Prostate gland (tissue), 2 donors: ENCODE measurements at regions not wholly inside any gene's neighbourhood (a gene's known extent, or its start where the extent isn't known, plus 50 kb on each side); places are given as distances from the start of the nearest gene placed in this dataset.

Experiments used
- DNase-seq: peaks from one replicate; pipeline ENCODE4 v3.0.0-alpha.2; 2019; ENCODE audit warnings: low spot score
- H3K27ac ChIP-seq, 2 donors: fragments of 200-600 bp; sonication (generic); 2 replicates each; pipeline ENCODE4 v1.5.1; 2017 to 2019
- H3K27me3 ChIP-seq: fragments of 200-600 bp; sonication (generic); replicated peaks from 2 replicates; pipeline ENCODE4 v1.5.1; 2019; ENCODE audit not compliant: insufficient read depth
- H3K36me3 ChIP-seq, 2 donors: fragments of 200-600 bp; sonication (generic); 1 replicate in 1 of 2; 2 replicates in 1 of 2; pipeline versions ENCODE4 v1.5.1 to v1.8.1; 2017 to 2019
- H3K4me1 ChIP-seq: fragments of 200-600 bp; sonication (generic); replicated peaks from 2 replicates; pipeline ENCODE4 v1.5.1; 2019
- H3K4me3 ChIP-seq, 2 donors: fragments of 200-600 bp; sonication (generic); 2 replicates each; pipeline ENCODE4 v1.5.1; 2017 to 2019
- H3K9me3 ChIP-seq: fragments of 200-600 bp; sonication (generic); 2 replicates; pipeline ENCODE4 v1.5.1; 2017
- POLR2A ChIP-seq: fragments of 450-650 bp; IDR thresholded peaks from one replicate; pipeline ENCODE4 v1.6.1; 2016; ENCODE audit warnings: antibody characterized with exemption, mild to moderate bottlenecking
- POLR2AphosphoS5 ChIP-seq: sonication (generic); formaldehyde crosslinking; IDR thresholded peaks from one replicate; pipeline ENCODE4 v1.6.1; 2017; ENCODE audit warnings: antibody characterized with exemption
- WGBS: methylation state at CpG from one replicate; pipeline ENCODE4 v1.1.5; 2018; 5-methylcytosine and 5-hydroxymethylcytosine counted together
- intact Hi-C: fragments of 100-400 bp; cut with DNase I; formaldehyde crosslinking; loops from one replicate; pipeline ENCODE4 v1.14.2; 2022
- TF ChIP-seq, protein P1 (sequence below), 4 experiments: fragments of 200-600 bp in 2 of 4; fragments of 450-650 bp in 2 of 4; sonication (generic) in 2 of 4; IDR thresholded peaks; 1 replicate in 3 of 4; 2 replicates in 1 of 4; pipeline ENCODE4 v1.5.1; 2016 to 2019; ENCODE audit warnings: antibody characterized with exemption in 4 of 4, mild to moderate bottlenecking in 2 of 4, moderate library complexity in 2 of 4

DNA sequence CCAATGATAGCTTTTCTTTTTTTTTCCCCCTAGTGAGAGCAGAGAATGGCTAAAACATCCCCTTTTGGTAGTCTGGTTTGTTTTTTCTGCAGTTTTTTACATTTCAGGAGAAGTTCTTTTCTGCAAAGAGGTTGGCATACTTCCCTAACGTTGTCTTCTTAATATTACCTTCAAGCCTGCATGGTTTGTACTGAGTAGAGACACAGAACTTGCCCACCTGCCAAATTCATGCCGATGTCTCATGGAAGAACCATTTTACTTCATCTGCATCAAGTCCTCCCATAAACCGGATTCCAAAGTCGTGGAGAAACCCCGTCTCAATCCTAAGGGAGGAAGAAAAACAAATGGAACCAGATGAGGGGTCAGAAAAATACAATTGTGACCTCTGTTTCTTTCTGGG lies 89.7 kb downstream of the SHOX start:
- H3K27ac ChIP-seq, result no peak overlapping the region
- intact Hi-C loops, result no loop called here
- H3K27me3 ChIP-seq, result no peaks in the 10 kb centered on the region
- TF ChIP-seq POLR2A, result no peak
- TF ChIP-seq, protein P1, sequence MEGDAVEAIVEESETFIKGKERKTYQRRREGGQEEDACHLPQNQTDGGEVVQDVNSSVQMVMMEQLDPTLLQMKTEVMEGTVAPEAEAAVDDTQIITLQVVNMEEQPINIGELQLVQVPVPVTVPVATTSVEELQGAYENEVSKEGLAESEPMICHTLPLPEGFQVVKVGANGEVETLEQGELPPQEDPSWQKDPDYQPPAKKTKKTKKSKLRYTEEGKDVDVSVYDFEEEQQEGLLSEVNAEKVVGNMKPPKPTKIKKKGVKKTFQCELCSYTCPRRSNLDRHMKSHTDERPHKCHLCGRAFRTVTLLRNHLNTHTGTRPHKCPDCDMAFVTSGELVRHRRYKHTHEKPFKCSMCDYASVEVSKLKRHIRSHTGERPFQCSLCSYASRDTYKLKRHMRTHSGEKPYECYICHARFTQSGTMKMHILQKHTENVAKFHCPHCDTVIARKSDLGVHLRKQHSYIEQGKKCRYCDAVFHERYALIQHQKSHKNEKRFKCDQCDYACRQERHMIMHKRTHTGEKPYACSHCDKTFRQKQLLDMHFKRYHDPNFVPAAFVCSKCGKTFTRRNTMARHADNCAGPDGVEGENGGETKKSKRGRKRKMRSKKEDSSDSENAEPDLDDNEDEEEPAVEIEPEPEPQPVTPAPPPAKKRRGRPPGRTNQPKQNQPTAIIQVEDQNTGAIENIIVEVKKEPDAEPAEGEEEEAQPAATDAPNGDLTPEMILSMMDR (IDR thresholded peaks at IDR 0.05), result no peak
- TF ChIP-seq POLR2AphosphoS5, result no peak
- DNase-seq, result no peak
- WGBS, result 18% methylated on average over 5 of the region's 5 CpGs
- H3K9me3 ChIP-seq, result no peaks in the 10 kb centered on the region
- H3K4me3 ChIP-seq, result no peak overlapping the region
- H3K36me3 ChIP-seq, result no peaks in the 10 kb centered on the region
- no peaks in the 10 kb centered on the region for H3K4me1 ChIP-seq

- TF ChIP-seq, protein P1 (IDR thresholded peaks at IDR 0.05), result no peak
- TF ChIP-seq POLR2AphosphoS5, result no peak
- TF ChIP-seq POLR2A, result no peak
- no peak for DNase-seq
- Histone ChIP-seq H3K27me3 (no peaks in the 10 kb centered on the region), H3K36me3 (no peaks in the 10 kb centered on the region), H3K9me3 (no peaks in the 10 kb centered on the region), H3K4me3 (no peak overlapping the region), H3K27ac (no peak overlapping the region), H3K4me1 (no peaks in the 10 kb centered on the region)
- intact Hi-C loops, result no loop called here
- 61% methylated on average over 3 of the region's 3 CpGs for WGBS
Observed at GRCh38 chrX:716136-716535, 85.5 kb downstream of the SHOX start.

- no peak for DNase-seq
- Histone ChIP-seq H3K4me1 (no peaks in the 10 kb centered on the region), H3K27me3 (no peaks in the 10 kb centered on the region), H3K9me3 (no peaks in the 10 kb centered on the region), H3K4me3 (no peak overlapping the region), H3K27ac (no peak overlapping the region), H3K36me3 (no peaks in the 10 kb centered on the region)
- intact Hi-C loops, result no loop called here
- WGBS, result 45% methylated on average over 6 of the region's 6 CpGs
- TF ChIP-seq POLR2A, result no peak
- no peak for TF ChIP-seq POLR2AphosphoS5
- TF ChIP-seq, protein P1 (IDR thresholded peaks at IDR 0.05), result no peak
Observed at GRCh38 chrX:714131-714530, 83.5 kb downstream of the SHOX start.
